Smooth muscle cell (in vitro differentiated cells): ENCODE measurements at regions not wholly inside any gene's neighbourhood (a gene's known extent, or its start where the extent isn't known, plus 50 kb on each side); places are given as distances from the start of the nearest gene placed in this dataset.

Experiments
- DNase-seq: peaks from one replicate; lab custom pipeline; 2025; ENCODE audit not compliant: unreplicated experiment; lab: John Stamatoyannopoulos, UW
- H2AFZ ChIP-seq: fragments of 200-600 bp; sonication (generic); 2 replicates; pipeline ENCODE4 v1.6.0; 2016; ENCODE audit warnings: antibody characterized with exemption, low read depth, mild to moderate bottlenecking
- H3F3A ChIP-seq: fragments of 200-600 bp; sonication (generic); 2 replicates; pipeline ENCODE4 v1.6.0; 2017; ENCODE audit warnings: antibody characterized with exemption, low read depth
- H3K27ac ChIP-seq: fragments of 200-600 bp; sonication (generic); 2 replicates; pipeline ENCODE4 v1.5.1; 2016; ENCODE audit warnings: low read depth, mild to moderate bottlenecking
- H3K27me3 ChIP-seq: fragments of 200-600 bp; sonication (generic); 2 replicates; pipeline ENCODE4 v1.6.1; 2016; ENCODE audit warnings: low read depth, mild to moderate bottlenecking
- H3K36me3 ChIP-seq: fragments of 200-600 bp; sonication (generic); 2 replicates; pipeline ENCODE4 v1.5.1; 2016; ENCODE audit warnings: low read depth
- H3K4me1 ChIP-seq: fragments of 200-600 bp; sonication (generic); 2 replicates; pipeline ENCODE4 v1.5.1; 2016; ENCODE audit warnings: low read depth
- H3K4me2 ChIP-seq: fragments of 200-600 bp; sonication (generic); 2 replicates; pipeline ENCODE4 v1.6.0; 2016; ENCODE audit warnings: mild to moderate bottlenecking
- H3K4me3 ChIP-seq: fragments of 200-600 bp; sonication (generic); 2 replicates; pipeline ENCODE4 v1.5.1; 2016; ENCODE audit warnings: mild to moderate bottlenecking
- H3K79me2 ChIP-seq: fragments of 200-600 bp; sonication (generic); 2 replicates; pipeline ENCODE4 v1.6.0; 2016; ENCODE audit warnings: low read depth, mild to moderate bottlenecking
- H3K9ac ChIP-seq: fragments of 200-600 bp; sonication (generic); 2 replicates; pipeline ENCODE4 v1.6.0; 2016; ENCODE audit warnings: low read depth
- H3K9me3 ChIP-seq: fragments of 200-600 bp; sonication (generic); replicated peaks from 2 replicates; pipeline ENCODE4 v1.5.1; 2016; ENCODE audit warnings: low read depth
- H4K20me1 ChIP-seq: fragments of 200-600 bp; sonication (generic); 2 replicates; pipeline ENCODE4 v1.6.0; 2016; ENCODE audit warnings: low read depth
- CTCF ChIP-seq: fragments of 200-600 bp; sonication (generic); IDR thresholded peaks from 2 replicates; pipeline ENCODE4 v1.5.1; 2017; ENCODE audit warnings: borderline replicate concordance, mild to moderate bottlenecking, antibody characterized with exemption; ENCODE audit not compliant: insufficient read depth, poor library complexity, severe bottlenecking
- WGBS: methylation state at CpG from one replicate; pipeline ENCODE4 v1.1.7; 2016; ENCODE audit warnings: low lambda C conversion rate; 5-methylcytosine and 5-hydroxymethylcytosine counted together

- Histone ChIP-seq H4K20me1 (no peaks in the 10 kb centered on the region), H3F3A (no peaks in the 10 kb centered on the region), H3K9ac (no peak overlapping the region), H3K36me3 (no peaks in the 10 kb centered on the region), H3K4me3 (no peak overlapping the region), H3K79me2 (no peaks in the 10 kb centered on the region), H3K27ac (peak overlapping the region; percentile 34), H2AFZ (peak overlapping the region; percentile 87), H3K4me2 (no peak overlapping the region), H3K4me1 (no peaks in the 10 kb centered on the region), H3K9me3 (no peaks in the 10 kb centered on the region), H3K27me3 (no peaks in the 10 kb centered on the region)
- TF ChIP-seq CTCF, result no peak
- no peak for DNase-seq
- WGBS, result 84% methylated on average over 5 of the region's 5 CpGs
Observed at GRCh38 chr5:88109818-88110217, 158.8 kb downstream of the TMEM161B start.

- TF ChIP-seq CTCF, result no peak
- Histone ChIP-seq H3K27ac (peak overlapping the region; percentile 34), H4K20me1 (no peaks in the 10 kb centered on the region), H2AFZ (peak overlapping the region; percentile 87), H3F3A (no peaks in the 10 kb centered on the region), H3K4me3 (no peak overlapping the region), H3K4me2 (peak overlapping the region; percentile 51), H3K36me3 (no peaks in the 10 kb centered on the region), H3K4me1 (no peaks in the 10 kb centered on the region), H3K9ac (no peak overlapping the region), H3K9me3 (no peaks in the 10 kb centered on the region), H3K27me3 (no peaks in the 10 kb centered on the region), H3K79me2 (no peaks in the 10 kb centered on the region)
- no peak for DNase-seq
- 62% methylated on average over 8 of the region's 8 CpGs for WGBS
Observed at GRCh38 chr5:88108490-88109279, 160.0 kb downstream of the TMEM161B start.

GRCh38 chr5:88094906-88095496 lies 173.6 kb downstream of the TMEM161B start:
- no peak for DNase-seq
- H3K9me3 ChIP-seq, result no peaks in the 10 kb centered on the region
- H3K36me3 ChIP-seq, result no peaks in the 10 kb centered on the region
- H3K27me3 ChIP-seq, result no peaks in the 10 kb centered on the region
- no peak overlapping the region for H3K27ac ChIP-seq
- no peak overlapping the region for H3K4me2 ChIP-seq
- WGBS, result 90% methylated on average over 2 of the region's 2 CpGs
- no peak overlapping the region for H3K9ac ChIP-seq
- peaks cover 9% of the 10 kb centered on the region for H3K4me1 ChIP-seq
- H3K79me2 ChIP-seq, result no peaks in the 10 kb centered on the region
- no peaks in the 10 kb centered on the region for H3F3A ChIP-seq
- no peak overlapping the region for H2AFZ ChIP-seq
- H4K20me1 ChIP-seq, result no peaks in the 10 kb centered on the region
- no peak for TF ChIP-seq CTCF
- no peak overlapping the region for H3K4me3 ChIP-seq
